Fibroblast of gingiva (primary cell): ENCODE measurements at regions not wholly inside any gene's neighbourhood (a gene's known extent, or its start where the extent isn't known, plus 50 kb on each side); places are given as distances from the start of the nearest gene placed in this dataset.
"Not testable (repeated sequence)": the region's sequence is repeated elsewhere in the genome, so short reads cannot be mapped to it uniquely, and the experiment has no call there.

ENCODE experiments used
- DNase-seq: peaks from one replicate; pipeline ENCODE4 v3.0.0-alpha.2; 2011; ENCODE audit warnings: low read depth

DNA sequence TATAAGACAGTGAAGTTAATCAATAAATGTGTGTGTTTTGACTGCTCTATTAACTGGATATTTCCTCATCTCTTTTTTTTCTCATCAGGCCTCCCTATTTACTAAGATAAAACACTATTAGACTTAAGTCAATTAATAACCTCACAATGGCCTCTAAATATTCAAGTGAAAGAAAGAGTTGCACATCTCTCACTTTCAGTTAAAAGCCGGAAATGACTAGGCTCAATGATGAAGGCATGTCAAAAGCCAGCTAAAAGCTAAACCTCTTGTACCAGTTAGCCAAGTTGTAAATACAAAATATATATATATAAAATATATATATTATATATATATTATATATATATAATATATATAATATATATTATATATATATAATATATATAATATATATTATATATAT lies 127.0 kb upstream of the MEOX2 start:
- no peak for DNase-seq

DNA sequence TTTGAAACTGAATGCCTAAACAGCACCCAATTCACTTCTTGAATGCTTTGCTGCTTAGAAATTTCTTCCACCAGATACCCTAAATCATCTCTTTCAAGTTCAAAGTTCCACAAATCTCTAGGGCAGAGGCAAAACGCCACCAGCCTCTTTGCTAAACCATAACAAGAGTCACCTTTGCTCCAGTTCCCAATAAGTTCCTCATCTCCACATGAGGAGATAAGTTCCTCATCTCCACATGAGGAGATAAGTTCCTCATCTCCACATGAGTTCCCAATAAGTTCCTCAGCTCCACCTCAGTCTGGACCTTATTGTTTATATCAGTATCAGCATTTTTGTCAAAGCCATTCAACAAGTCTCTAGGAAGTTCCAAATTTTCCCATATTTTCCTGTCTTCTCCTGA lies 123.9 kb upstream of the MEOX2 start:
- DNase-seq = not testable (repeated sequence)

DNA sequence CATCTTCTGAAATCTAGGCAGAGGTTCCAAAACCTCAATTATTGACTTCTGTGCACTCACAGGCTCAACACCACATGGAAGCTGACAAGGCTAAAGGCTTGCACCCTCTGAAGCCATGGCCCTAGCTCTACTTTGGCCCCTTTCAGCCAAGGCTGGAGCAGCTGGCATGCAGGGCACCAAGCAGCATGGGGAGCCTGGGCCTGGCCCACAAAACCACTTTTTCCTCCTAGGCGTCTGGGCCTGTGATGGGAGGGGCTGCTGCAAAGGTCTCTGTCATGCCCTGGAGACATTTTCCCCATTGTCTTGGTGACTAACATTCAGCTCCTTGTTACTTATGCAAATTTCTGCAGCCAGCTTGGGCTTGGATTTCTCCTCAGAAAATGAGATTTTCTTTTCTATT lies 123.5 kb upstream of the MEOX2 start:
- DNase-seq = not testable (repeated sequence)

DNA sequence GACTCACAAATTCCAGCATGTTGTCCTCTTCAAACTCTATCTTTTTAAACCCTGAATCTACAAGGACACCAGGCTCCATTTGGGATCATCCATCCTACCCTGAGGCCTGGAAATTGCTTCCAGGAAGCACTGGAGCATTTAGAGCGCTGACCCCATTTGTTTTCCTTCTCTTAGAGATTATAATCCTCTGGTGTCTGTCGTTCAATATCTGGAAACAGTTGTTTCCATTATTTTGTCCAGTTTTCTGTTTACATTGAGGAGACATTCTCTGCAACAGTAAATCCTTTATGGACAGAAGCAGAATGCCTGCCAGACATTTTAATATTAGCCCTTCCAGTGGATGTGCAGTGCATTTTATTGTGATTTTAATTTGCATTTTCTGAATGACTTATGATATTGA lies 119.4 kb upstream of the MEOX2 start:
- DNase-seq = no peak

GRCh38 chr7:15802425-15802824 lies 115.9 kb upstream of the MEOX2 start:
- peak; percentile 45 for DNase-seq

GRCh38 chr7:15801551-15801950 lies 115.1 kb upstream of the MEOX2 start:
- peak; percentile 76 for DNase-seq

DNA sequence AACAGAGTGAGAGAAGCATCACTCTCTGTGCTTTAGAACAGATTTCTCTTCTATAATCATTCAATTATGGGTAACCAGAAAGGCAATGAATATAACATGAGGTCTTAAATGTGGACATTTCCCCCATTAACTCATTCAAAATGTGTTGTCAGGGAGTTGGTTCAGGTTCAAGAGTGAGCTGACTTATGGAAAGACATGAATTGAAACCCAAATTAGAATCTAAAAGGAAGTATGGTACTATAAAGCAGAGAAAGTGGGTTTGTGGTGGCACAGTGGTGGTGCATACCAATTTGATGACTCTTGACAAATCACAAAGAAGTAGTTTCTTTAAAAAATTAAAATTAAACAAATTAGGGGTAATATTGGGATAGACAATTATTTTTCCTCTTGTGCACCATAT lies 114.6 kb upstream of the MEOX2 start:
- no peak for DNase-seq

DNA sequence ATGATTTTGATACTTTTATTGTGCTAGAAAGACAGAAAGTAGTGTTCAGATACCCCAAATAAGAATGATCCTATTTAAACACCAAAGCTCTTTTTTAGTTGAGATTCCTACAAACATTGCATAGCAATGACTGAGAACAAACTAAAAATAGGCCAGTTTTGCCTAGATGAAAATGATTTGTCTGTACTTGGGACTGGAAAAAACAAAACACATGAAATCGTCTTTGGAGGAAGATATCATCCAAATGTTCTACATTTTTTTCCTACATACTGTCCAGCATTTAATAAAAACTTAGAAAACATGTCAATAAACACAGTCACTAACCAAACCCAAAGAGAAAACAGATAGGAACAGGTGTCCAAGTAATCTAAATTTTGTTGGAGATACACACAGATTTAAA lies 111.6 kb upstream of the MEOX2 start:
- no peak for DNase-seq

- DNase-seq = peak; percentile 31
Observed at GRCh38 chr7:15795393-15795792, 108.9 kb upstream of the MEOX2 start.

- no peak for DNase-seq
Observed at GRCh38 chr7:15794801-15795200, 108.3 kb upstream of the MEOX2 start.

DNA sequence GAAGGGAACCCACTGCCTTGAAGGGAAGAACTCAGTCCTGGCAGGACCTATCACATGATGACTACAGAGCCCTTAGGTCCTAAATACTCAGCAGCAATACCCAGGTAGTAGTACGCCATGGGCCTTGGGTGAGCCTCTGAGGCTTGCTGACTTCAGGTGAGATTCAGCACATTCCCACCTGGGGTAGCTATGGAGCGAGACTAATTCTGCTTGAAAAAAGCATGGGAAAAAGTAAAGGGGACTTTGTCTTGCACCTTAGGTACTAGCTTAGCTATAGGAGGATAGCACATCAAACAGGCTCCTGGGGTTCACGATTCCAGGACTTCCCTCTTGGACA lies 98.2 kb upstream of the MEOX2 start:
- no peak for DNase-seq

DNA sequence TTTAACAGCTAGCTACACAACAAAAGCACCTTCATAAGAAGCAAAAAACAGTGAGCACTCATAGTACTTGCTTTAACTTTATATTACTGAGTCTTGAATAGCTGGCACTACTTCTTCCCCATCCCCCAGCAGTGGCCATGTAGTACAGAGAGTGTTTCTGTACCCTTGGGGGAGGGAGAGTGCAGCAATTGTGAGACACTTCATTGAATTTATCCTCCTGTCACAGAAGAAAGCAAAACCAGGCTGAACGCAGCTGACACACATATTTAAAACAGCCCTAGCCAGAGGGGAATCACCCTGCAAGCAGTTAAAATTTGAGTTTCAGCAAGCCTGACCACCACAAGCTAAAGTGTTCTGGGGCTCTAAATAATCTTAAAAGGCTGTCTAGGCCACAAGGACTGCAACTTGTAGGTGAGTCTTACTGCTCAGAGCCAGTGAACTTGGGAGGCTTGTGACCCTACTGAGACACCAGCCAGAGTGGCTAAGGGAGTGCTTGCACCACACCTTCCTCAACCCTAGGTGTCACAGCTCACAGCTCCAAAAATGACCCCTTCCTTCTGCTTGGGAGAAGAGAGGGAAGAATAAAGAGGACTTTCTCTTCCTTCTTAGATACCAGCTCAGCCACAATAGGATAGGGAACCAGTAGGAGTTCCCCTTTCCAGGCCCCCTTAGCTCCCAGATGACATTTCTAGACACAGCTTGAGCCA lies 97.7 kb upstream of the MEOX2 start:
- DNase-seq = no peak

DNA sequence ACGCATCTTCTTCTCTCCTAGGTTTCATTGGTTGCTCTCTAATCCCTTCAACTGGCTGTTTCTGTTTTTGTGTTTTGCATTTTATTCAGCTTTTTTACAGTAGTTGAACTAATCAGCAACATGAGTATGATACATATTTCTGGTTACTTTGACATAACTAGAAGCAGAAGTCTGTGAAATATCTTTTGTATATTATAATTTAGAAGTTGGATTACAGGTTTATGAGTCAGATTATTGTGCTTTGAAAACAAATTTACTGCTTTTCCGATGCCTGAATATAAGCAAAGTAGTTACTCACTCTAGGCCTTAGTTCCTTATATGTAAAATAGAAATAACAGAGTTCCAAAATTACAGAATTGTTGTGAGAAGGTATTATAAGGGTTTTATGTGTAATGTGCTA lies 96.2 kb upstream of the MEOX2 start:
- DNase-seq = peak; percentile 2

- DNase-seq = no peak
Observed at GRCh38 chr7:15781944-15782343, 95.5 kb upstream of the MEOX2 start.

DNA sequence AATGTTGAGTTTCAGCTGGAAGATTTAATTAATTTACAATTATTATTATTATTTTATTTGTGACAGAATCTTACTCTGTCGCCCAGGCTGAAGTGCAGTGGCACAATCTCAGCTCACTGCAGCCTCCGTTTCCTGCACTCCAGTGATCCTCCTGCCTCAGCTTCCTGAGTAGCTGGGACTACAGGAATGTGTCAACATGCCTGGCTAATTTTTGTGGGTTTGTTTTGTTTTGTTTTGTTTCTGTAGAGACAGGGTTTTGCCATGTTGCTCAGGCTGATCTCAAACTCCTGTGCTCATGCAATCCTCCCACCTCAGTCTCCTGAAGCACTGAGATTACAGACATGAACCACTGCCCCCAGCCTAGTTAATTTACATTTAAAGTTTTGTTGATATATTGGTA lies 93.8 kb upstream of the MEOX2 start:
- peak; percentile 54 for DNase-seq

GRCh38 chr7:15778191-15778590 lies 91.7 kb upstream of the MEOX2 start:
- DNase-seq = no peak

- no peak for DNase-seq
Observed at GRCh38 chr7:15765753-15766152, 79.3 kb upstream of the MEOX2 start.

GRCh38 chr7:15764851-15765382 lies 78.4 kb upstream of the MEOX2 start:
- no peak for DNase-seq

- no peak for DNase-seq
Observed at GRCh38 chr7:15764010-15764409, 77.5 kb upstream of the MEOX2 start.

DNA sequence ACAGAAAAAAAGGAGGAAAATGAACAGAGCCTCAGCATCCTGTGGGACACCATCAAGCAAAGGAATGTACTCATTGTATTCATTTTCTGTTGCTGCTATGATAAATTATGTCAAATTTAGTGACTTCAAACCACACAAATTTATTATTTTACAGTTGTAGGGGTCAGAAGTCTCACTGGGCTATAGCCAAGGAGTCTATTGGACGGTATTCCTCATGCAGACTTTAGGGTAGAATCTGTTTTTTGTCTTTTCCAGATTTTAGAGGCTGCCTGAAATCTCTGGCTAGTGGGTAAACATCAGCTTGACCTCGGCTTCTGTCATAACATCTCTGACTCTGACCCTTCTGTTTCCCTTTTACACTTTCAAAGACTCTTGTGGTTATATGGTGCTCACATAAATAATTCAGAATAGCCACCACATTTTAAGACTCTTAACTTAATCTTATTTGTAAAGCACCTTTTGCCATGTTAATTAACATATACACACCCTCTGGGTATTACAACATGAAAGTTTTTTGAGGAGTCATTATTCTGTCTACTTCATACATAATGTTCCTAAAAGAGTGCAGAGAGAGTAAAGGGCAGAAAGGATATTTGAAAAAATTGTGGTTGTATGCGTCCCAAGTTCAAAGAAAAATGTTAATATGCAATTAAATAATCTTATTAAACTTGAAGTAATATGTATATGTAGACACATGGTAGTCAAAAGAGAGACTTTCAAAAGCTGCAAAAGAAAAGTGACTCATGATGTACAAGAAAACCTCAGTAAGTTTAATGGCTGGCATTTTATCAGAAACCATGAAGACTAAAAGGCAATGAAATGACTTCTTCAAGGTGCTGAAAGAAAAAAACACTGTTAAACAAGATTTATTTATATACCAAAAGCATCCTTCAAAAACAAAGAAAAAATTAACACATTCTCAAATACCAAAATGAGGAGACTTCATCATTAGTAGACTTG lies 70.8 kb upstream of the MEOX2 start:
- no peak for DNase-seq

DNA sequence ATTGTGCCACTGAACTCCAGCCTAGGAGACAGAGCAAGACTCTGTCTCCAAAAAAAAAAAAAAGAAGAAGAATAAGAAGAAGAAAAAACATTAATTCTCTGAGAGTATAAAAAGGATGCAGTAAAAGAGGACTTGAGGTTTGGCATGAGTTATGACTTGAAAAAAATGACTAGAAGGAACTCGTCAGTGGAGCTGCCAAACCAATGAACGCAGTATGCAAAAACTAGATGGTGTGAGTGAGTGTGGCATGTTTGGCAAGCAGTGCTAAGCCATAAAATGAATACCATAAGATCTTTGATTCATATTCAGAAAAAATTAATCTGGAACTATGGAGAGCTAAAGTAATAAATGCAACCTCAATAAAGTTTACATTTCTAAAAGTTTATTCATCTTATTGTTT lies 68.6 kb upstream of the MEOX2 start:
- peak; percentile 59 for DNase-seq

- no peak for DNase-seq
Observed at GRCh38 chr7:15753887-15754579, 67.5 kb upstream of the MEOX2 start.

DNA sequence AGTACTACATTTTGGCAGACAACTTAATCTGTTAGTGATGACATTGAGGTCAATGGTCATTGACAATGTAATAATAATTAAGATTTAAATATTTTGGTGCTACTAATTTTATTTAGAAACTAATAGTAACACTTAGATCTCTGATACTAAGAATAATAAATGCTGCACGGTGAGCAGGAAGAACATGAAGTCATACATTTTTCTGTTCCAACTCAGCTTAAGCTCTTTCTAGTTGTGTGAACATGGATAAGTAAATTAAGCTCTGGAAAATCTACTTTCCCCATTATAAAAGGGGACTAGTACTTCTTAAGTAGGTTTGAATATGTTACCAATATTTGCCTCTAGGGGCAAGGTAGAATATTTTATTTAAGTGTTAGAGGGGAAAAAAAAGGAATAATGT lies 65.9 kb upstream of the MEOX2 start:
- no peak for DNase-seq
